Liver (tissue), 3 donors: ENCODE measurements at regions not wholly inside any gene's neighbourhood (a gene's known extent, or its start where the extent isn't known, plus 50 kb on each side); places are given as distances from the start of the nearest gene placed in this dataset.

Source experiments
- EGR1 ChIP-seq, 2 donors: IDR thresholded peaks; 2 replicates each; pipeline ENCODE4 v1.6.1; 2016 to 2018; ENCODE audit warnings: antibody characterized with exemption in 2 of 2, low read depth in 2 of 2
- GABPA ChIP-seq, 2 donors: IDR thresholded peaks in 1 of 2; conservative IDR thresholded peaks in 1 of 2; 2 replicates each; pipeline ENCODE4 v1.6.1; 2016; ENCODE audit warnings: antibody characterized with exemption in 2 of 2, mild to moderate bottlenecking in 1 of 2, moderate library complexity in 1 of 2
- HNF4A ChIP-seq, 2 donors: conservative IDR thresholded peaks; 2 replicates each; pipeline ENCODE4 v1.6.1; 2016; ENCODE audit warnings: antibody characterized with exemption in 2 of 2, mild to moderate bottlenecking in 2 of 2
- HNF4G ChIP-seq: IDR thresholded peaks from 2 replicates; pipeline ENCODE4 v1.6.1; 2016; ENCODE audit warnings: antibody characterized with exemption
- JUND ChIP-seq, 2 donors: IDR thresholded peaks; 2 replicates each; pipeline ENCODE4 v1.6.1; 2016; ENCODE audit warnings: antibody characterized with exemption in 2 of 2
- MAX ChIP-seq: IDR thresholded peaks from 2 replicates; pipeline ENCODE4 v1.6.1; 2016; ENCODE audit warnings: antibody characterized with exemption
- RAD21 ChIP-seq, 2 donors: IDR thresholded peaks; 2 replicates each; pipeline ENCODE4 v1.6.1; 2016; ENCODE audit warnings: antibody characterized with exemption in 2 of 2, mild to moderate bottlenecking in 2 of 2
- SP1 ChIP-seq: IDR thresholded peaks from 2 replicates; pipeline ENCODE4 v1.6.1; 2018; ENCODE audit warnings: antibody characterized with exemption, mild to moderate bottlenecking
- TAF1 ChIP-seq: conservative IDR thresholded peaks from 2 replicates; pipeline ENCODE4 v1.6.1; 2016; ENCODE audit warnings: antibody characterized with exemption, mild to moderate bottlenecking
- YY1 ChIP-seq: IDR thresholded peaks from 2 replicates; pipeline ENCODE4 v1.6.1; 2016; ENCODE audit warnings: antibody characterized with exemption, mild to moderate bottlenecking
- TF ChIP-seq, protein P1 (sequence below): fragments of 150-350 bp; IDR thresholded peaks from 2 replicates; pipeline ENCODE4 v1.5.1; 2017; ENCODE audit warnings: improper control_type of control experiment, low read depth, low read length; ENCODE audit not compliant: missing input control
- TF ChIP-seq, protein P2 (sequence below): IDR thresholded peaks from 2 replicates; pipeline ENCODE4 v1.6.1; 2016; ENCODE audit warnings: antibody characterized with exemption
- TF ChIP-seq, protein P3 (sequence below): IDR thresholded peaks from 2 replicates; pipeline ENCODE4 v1.6.1; 2016; ENCODE audit warnings: antibody characterized with exemption, mild to moderate bottlenecking
- donor health status: healthy.
- donor health status: healthy.

- TF ChIP-seq, protein P1, sequence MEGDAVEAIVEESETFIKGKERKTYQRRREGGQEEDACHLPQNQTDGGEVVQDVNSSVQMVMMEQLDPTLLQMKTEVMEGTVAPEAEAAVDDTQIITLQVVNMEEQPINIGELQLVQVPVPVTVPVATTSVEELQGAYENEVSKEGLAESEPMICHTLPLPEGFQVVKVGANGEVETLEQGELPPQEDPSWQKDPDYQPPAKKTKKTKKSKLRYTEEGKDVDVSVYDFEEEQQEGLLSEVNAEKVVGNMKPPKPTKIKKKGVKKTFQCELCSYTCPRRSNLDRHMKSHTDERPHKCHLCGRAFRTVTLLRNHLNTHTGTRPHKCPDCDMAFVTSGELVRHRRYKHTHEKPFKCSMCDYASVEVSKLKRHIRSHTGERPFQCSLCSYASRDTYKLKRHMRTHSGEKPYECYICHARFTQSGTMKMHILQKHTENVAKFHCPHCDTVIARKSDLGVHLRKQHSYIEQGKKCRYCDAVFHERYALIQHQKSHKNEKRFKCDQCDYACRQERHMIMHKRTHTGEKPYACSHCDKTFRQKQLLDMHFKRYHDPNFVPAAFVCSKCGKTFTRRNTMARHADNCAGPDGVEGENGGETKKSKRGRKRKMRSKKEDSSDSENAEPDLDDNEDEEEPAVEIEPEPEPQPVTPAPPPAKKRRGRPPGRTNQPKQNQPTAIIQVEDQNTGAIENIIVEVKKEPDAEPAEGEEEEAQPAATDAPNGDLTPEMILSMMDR = no peak
- TF ChIP-seq JUND (IDR thresholded peaks at IDR 0.05) = no peak
- no peak for TF ChIP-seq MAX
- TF ChIP-seq HNF4A (conservative IDR thresholded peaks at IDR 0.05) = no peak
- TF ChIP-seq, protein P2, sequence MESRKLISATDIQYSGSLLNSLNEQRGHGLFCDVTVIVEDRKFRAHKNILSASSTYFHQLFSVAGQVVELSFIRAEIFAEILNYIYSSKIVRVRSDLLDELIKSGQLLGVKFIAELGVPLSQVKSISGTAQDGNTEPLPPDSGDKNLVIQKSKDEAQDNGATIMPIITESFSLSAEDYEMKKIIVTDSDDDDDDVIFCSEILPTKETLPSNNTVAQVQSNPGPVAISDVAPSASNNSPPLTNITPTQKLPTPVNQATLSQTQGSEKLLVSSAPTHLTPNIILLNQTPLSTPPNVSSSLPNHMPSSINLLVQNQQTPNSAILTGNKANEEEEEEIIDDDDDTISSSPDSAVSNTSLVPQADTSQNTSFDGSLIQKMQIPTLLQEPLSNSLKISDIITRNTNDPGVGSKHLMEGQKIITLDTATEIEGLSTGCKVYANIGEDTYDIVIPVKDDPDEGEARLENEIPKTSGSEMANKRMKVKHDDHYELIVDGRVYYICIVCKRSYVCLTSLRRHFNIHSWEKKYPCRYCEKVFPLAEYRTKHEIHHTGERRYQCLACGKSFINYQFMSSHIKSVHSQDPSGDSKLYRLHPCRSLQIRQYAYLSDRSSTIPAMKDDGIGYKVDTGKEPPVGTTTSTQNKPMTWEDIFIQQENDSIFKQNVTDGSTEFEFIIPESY = no peak
- TF ChIP-seq TAF1 = no peak
- TF ChIP-seq SP1 = no peak
- no peak for TF ChIP-seq RAD21 (IDR thresholded peaks at IDR 0.05)
- no peak for TF ChIP-seq HNF4G
- TF ChIP-seq, protein P3, sequence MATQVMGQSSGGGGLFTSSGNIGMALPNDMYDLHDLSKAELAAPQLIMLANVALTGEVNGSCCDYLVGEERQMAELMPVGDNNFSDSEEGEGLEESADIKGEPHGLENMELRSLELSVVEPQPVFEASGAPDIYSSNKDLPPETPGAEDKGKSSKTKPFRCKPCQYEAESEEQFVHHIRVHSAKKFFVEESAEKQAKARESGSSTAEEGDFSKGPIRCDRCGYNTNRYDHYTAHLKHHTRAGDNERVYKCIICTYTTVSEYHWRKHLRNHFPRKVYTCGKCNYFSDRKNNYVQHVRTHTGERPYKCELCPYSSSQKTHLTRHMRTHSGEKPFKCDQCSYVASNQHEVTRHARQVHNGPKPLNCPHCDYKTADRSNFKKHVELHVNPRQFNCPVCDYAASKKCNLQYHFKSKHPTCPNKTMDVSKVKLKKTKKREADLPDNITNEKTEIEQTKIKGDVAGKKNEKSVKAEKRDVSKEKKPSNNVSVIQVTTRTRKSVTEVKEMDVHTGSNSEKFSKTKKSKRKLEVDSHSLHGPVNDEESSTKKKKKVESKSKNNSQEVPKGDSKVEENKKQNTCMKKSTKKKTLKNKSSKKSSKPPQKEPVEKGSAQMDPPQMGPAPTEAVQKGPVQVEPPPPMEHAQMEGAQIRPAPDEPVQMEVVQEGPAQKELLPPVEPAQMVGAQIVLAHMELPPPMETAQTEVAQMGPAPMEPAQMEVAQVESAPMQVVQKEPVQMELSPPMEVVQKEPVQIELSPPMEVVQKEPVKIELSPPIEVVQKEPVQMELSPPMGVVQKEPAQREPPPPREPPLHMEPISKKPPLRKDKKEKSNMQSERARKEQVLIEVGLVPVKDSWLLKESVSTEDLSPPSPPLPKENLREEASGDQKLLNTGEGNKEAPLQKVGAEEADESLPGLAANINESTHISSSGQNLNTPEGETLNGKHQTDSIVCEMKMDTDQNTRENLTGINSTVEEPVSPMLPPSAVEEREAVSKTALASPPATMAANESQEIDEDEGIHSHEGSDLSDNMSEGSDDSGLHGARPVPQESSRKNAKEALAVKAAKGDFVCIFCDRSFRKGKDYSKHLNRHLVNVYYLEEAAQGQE = no peak
- TF ChIP-seq EGR1 (IDR thresholded peaks at IDR 0.05; ENCODE audit: low read depth in 2 of 2) = no peak
- TF ChIP-seq YY1 = no peak
- TF ChIP-seq GABPA (IDR thresholded peaks at IDR 0.05 in 1 of 2, conservative IDR thresholded peaks at IDR 0.05 in 1 of 2) = no peak
These were observed 508.5 kb downstream of the EPHA4 start for GRCh38 chr2:221063568-221063967.
